ENCODE measurements at regions not wholly inside any gene's neighbourhood (a gene's known extent, or its start where the extent isn't known, plus 50 kb on each side); places are given as distances from the start of the nearest gene placed in this dataset.

DNA sequence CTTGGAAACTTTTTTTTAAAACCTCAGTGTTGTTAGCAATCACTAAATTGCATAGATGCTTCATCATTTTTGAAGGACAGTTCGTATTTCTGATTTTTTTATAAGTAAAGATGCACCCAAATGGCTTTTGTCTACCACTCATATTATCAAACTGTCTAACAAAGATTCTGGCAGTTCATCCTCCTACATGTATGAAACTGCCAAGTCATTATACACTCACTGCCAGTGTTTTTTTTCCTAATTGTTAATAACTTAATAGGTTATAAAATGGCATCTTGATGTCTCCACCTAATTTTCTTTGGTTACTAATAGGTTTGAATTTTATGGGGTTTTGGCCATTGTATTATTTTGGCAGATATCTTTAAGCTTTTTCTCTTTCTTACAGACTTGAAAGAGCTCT, 77.0 kb downstream of the HTR5A start:
- no peak overlapping the region for H3K4me3 Mint-ChIP-seq (ENCODE audit: unreplicated experiment)
- TF ChIP-seq, protein P1, sequence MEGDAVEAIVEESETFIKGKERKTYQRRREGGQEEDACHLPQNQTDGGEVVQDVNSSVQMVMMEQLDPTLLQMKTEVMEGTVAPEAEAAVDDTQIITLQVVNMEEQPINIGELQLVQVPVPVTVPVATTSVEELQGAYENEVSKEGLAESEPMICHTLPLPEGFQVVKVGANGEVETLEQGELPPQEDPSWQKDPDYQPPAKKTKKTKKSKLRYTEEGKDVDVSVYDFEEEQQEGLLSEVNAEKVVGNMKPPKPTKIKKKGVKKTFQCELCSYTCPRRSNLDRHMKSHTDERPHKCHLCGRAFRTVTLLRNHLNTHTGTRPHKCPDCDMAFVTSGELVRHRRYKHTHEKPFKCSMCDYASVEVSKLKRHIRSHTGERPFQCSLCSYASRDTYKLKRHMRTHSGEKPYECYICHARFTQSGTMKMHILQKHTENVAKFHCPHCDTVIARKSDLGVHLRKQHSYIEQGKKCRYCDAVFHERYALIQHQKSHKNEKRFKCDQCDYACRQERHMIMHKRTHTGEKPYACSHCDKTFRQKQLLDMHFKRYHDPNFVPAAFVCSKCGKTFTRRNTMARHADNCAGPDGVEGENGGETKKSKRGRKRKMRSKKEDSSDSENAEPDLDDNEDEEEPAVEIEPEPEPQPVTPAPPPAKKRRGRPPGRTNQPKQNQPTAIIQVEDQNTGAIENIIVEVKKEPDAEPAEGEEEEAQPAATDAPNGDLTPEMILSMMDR (IDR thresholded peaks at IDR 0.05; ENCODE audit: partially characterized antibody, unreplicated experiment) = no peak
- no peaks in the 10 kb centered on the region for H3K27me3 Mint-ChIP-seq (ENCODE audit: unreplicated experiment)
- no peak for DNase-seq
- H3K4me1 Mint-ChIP-seq (ENCODE audit: low read depth, unreplicated experiment) = no peaks in the 10 kb centered on the region
- H3K27ac Mint-ChIP-seq (ENCODE audit: unreplicated experiment) = no peak overlapping the region
- no peaks in the 10 kb centered on the region for H3K36me3 Mint-ChIP-seq (ENCODE audit: unreplicated experiment)
- H3K9me3 Mint-ChIP-seq (ENCODE audit: unreplicated experiment) = peaks cover 4% of the 10 kb centered on the region

- H3K4me3 Mint-ChIP-seq (ENCODE audit: unreplicated experiment) = no peak overlapping the region
- peaks cover 4% of the 10 kb centered on the region for H3K9me3 Mint-ChIP-seq (ENCODE audit: unreplicated experiment)
- H3K27me3 Mint-ChIP-seq (ENCODE audit: unreplicated experiment) = no peaks in the 10 kb centered on the region
- no peaks in the 10 kb centered on the region for H3K36me3 Mint-ChIP-seq (ENCODE audit: unreplicated experiment)
- H3K27ac Mint-ChIP-seq (ENCODE audit: unreplicated experiment) = no peak overlapping the region
- no peaks in the 10 kb centered on the region for H3K4me1 Mint-ChIP-seq (ENCODE audit: low read depth, unreplicated experiment)
- DNase-seq = no peak
- TF ChIP-seq, protein P1 (IDR thresholded peaks at IDR 0.05; ENCODE audit: partially characterized antibody, unreplicated experiment) = no peak
These were observed 77.5 kb downstream of the HTR5A start for GRCh38 chr7:155147624-155148023.

DNA sequence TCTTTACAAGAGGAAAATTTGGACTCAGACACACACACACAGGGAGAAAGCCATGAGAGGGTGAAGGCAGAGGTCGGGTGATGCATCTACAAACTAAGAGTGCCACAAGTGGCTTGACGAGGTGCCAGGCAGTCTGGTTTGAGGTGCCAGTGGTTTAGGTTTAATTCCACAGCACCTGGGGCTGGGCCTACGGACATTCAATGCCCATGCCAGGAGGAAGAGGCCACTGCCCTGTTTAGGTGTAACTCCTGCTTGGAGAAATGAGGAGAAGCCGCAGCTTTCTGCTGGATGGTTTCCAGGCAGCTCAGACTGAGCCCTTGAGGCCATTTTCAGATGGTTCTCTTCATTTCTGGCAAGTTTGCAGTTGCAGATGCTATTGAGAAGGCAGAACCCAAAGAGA, 83.6 kb downstream of the HTR5A start:
- Mint-ChIP-seq H3K27me3 (ENCODE audit: unreplicated experiment) (peaks cover 2% of the 10 kb centered on the region), H3K9me3 (ENCODE audit: unreplicated experiment) (peaks cover 11% of the 10 kb centered on the region), H3K4me3 (ENCODE audit: unreplicated experiment) (no peak overlapping the region), H3K36me3 (ENCODE audit: unreplicated experiment) (no peaks in the 10 kb centered on the region), H3K27ac (ENCODE audit: unreplicated experiment) (no peak overlapping the region), H3K4me1 (ENCODE audit: low read depth, unreplicated experiment) (no peaks in the 10 kb centered on the region)
- TF ChIP-seq, protein P1 (IDR thresholded peaks at IDR 0.05; ENCODE audit: partially characterized antibody, unreplicated experiment) = no peak
- no peak for DNase-seq

GRCh38 chr7:155154586-155154985, 84.5 kb downstream of the HTR5A start:
- no peaks in the 10 kb centered on the region for H3K36me3 Mint-ChIP-seq (ENCODE audit: unreplicated experiment)
- TF ChIP-seq, protein P1 (IDR thresholded peaks at IDR 0.05; ENCODE audit: partially characterized antibody, unreplicated experiment) = no peak
- no peak for DNase-seq
- peaks cover 2% of the 10 kb centered on the region for H3K27me3 Mint-ChIP-seq (ENCODE audit: unreplicated experiment)
- H3K4me3 Mint-ChIP-seq (ENCODE audit: unreplicated experiment) = no peak overlapping the region
- H3K27ac Mint-ChIP-seq (ENCODE audit: unreplicated experiment) = no peak overlapping the region
- H3K4me1 Mint-ChIP-seq (ENCODE audit: low read depth, unreplicated experiment) = no peaks in the 10 kb centered on the region
- peaks cover 11% of the 10 kb centered on the region for H3K9me3 Mint-ChIP-seq (ENCODE audit: unreplicated experiment)

DNA sequence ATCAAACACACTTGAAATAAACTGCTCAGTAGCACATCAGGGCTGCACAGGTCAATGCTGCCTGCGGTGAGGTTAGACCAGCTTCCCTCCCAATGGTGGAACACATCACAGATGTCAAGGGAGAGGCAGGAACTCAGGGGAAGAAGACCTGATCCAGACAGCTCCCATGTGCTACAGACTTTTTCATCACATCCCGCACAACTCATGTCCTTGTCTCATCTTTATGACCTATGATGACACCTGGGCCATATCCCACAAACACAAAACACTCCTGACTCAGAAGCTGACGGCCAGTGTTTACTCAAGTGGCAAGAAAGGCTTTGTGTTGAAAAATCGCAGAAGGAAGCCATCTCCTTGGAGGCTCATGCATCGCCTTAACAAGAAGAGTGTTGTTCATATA, 91.6 kb downstream of the HTR5A start:
- no peaks in the 10 kb centered on the region for H3K4me1 Mint-ChIP-seq (ENCODE audit: low read depth, unreplicated experiment)

More for the DNA sequence above, 91.6 kb downstream of the HTR5A start:
- peaks cover 5% of the 10 kb centered on the region for H3K27me3 Mint-ChIP-seq (ENCODE audit: unreplicated experiment)
- no peak overlapping the region for H3K27ac Mint-ChIP-seq (ENCODE audit: unreplicated experiment)
- H3K4me3 Mint-ChIP-seq (ENCODE audit: unreplicated experiment) = no peak overlapping the region
- H3K9me3 Mint-ChIP-seq (ENCODE audit: unreplicated experiment) = no peaks in the 10 kb centered on the region
- no peaks in the 10 kb centered on the region for H3K36me3 Mint-ChIP-seq (ENCODE audit: unreplicated experiment)
- DNase-seq = no peak
- TF ChIP-seq, protein P1 (IDR thresholded peaks at IDR 0.05; ENCODE audit: partially characterized antibody, unreplicated experiment) = no peak
